GM12864 (cell line): ENCODE measurements at regions not wholly inside any gene's neighbourhood (a gene's known extent, or its start where the extent isn't known, plus 50 kb on each side); places are given as distances from the start of the nearest gene placed in this dataset.
"Not testable (repeated sequence)": the region's sequence is repeated elsewhere in the genome, so short reads cannot be mapped to it uniquely, and the experiment has no call there.

Experiments
- DNase-seq: peaks from one replicate; pipeline ENCODE4 v3.0.0-alpha.2; 2011; ENCODE audit warnings: low read depth
- H3K4me3 ChIP-seq: 2 replicates; pipeline ENCODE4 v1.5.1; 2011; ENCODE audit warnings: mild to moderate bottlenecking, low read depth, low read length, control low read depth
- TF ChIP-seq, protein P1 (sequence below): IDR thresholded peaks from 2 replicates; pipeline ENCODE4 v1.5.1; 2011; ENCODE audit warnings: low read depth, mild to moderate bottlenecking, moderate library complexity, low read length, control low read depth, inconsistent platforms; ENCODE audit errors: missing control alignments

DNA sequence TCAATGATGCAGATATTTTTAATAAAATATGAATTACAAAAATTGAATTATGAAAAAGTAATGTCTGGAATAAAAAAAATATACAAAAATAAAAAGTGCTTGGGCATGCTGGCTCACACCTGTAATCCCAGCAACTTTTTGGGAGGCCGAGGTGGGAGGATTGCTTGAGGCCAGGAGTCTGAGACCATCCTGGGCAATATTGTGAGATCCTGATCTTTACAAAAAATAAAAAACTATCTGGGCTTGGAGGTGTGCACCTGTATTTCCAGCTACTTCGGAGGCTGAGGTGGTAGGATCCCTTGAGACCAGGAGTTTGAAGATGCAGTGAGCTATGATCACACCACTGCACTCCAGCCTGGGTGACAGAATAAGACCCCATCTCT lies 141.8 kb downstream of the NPIPB5 start:
- no peak for DNase-seq
- no peak overlapping the region for H3K4me3 ChIP-seq
- TF ChIP-seq, protein P1, sequence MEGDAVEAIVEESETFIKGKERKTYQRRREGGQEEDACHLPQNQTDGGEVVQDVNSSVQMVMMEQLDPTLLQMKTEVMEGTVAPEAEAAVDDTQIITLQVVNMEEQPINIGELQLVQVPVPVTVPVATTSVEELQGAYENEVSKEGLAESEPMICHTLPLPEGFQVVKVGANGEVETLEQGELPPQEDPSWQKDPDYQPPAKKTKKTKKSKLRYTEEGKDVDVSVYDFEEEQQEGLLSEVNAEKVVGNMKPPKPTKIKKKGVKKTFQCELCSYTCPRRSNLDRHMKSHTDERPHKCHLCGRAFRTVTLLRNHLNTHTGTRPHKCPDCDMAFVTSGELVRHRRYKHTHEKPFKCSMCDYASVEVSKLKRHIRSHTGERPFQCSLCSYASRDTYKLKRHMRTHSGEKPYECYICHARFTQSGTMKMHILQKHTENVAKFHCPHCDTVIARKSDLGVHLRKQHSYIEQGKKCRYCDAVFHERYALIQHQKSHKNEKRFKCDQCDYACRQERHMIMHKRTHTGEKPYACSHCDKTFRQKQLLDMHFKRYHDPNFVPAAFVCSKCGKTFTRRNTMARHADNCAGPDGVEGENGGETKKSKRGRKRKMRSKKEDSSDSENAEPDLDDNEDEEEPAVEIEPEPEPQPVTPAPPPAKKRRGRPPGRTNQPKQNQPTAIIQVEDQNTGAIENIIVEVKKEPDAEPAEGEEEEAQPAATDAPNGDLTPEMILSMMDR, result no peak

GRCh38 chr16:22653876-22654275 lies 143.2 kb downstream of the NPIPB5 start:
- TF ChIP-seq, protein P1, result no peak
- DNase-seq, result no peak
- no peak overlapping the region for H3K4me3 ChIP-seq

DNA sequence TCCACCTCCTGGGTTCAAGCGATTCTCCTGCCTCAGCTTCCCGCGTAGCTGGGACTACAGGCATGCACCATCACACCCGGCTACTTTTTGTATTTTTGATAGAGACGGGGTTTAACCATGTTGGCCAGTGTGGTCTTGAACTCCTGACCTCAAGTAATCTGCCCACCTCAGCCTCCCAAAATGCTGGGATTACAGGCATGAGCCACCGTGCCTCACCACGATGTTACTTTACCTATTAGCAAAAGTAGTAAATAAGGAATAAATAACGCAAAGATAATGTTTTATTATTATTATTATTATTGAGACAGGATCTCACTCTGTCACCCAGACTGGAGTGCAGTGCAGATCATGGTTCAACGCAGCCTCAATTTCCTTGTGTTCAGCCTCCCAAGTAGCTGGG lies 145.9 kb downstream of the NPIPB5 start:
- H3K4me3 ChIP-seq, DNase-seq: not testable (repeated sequence)

GRCh38 chr16:22659933-22660332 lies 149.2 kb downstream of the NPIPB5 start:
- no peak overlapping the region for H3K4me3 ChIP-seq
- TF ChIP-seq, protein P1, result no peak
- no peak for DNase-seq

DNA sequence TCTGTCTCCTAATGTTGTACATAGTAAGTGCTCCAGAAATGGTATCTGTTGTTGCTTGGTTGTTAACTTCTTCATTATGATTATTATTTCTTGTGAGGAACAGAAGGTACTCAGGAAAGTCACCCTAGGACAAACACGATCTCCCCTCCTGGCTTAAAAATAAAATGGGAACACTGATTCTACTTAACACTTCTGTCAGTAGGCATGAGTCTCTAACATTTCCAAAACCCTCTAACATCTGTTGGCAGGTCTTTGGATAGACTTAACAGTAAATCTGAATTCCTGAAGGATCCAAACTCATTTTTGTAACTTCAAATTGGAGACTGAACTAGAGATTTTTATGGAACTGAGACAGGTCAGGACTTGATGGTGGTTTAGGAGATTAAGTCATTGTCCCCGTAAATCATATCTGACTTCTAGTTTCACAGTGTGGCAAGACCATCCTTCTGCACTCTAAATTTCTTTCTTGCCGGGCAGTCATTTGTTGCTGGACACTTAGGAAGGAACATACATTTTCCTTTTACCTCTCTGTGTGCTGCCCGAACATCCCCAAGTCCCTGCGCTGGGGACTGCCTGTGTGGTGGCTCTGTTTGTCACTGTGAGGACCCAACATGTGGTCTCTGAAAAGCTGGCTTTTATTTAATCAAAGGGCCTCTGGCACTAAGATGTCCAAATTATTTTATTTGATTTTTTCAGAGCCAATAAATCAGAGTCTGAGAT lies 149.9 kb downstream of the NPIPB5 start:
- no peak for DNase-seq
- H3K4me3 ChIP-seq, result no peak overlapping the region
- TF ChIP-seq, protein P1, result no peak

- no peak for DNase-seq
- TF ChIP-seq, protein P1, result no peak
- no peak overlapping the region for H3K4me3 ChIP-seq
Measured at GRCh38 chr16:22661161-22661647, 150.5 kb downstream of the NPIPB5 start.

DNA sequence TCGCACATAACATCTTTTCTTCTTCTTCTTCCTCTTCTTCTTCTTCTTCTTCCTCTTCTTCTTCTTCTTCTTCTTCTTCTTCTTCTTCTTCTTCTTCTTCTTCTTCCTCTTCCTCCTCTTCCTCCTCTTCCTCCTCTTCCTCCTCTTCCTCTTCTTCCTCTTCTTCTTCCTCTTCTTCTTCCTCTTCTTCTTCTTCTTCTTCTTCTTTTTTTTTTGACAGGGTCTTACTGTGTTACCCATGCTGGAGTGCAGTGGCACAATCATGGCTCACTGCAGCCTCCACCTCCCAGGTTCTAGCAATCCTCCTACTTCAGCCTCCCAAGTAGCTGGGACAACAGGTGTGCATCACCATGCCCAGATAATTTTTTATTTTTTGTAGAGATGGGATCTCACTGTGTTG lies 151.0 kb upstream of the HS3ST2 start:
- not testable (repeated sequence) for DNase-seq, H3K4me3 ChIP-seq

DNA sequence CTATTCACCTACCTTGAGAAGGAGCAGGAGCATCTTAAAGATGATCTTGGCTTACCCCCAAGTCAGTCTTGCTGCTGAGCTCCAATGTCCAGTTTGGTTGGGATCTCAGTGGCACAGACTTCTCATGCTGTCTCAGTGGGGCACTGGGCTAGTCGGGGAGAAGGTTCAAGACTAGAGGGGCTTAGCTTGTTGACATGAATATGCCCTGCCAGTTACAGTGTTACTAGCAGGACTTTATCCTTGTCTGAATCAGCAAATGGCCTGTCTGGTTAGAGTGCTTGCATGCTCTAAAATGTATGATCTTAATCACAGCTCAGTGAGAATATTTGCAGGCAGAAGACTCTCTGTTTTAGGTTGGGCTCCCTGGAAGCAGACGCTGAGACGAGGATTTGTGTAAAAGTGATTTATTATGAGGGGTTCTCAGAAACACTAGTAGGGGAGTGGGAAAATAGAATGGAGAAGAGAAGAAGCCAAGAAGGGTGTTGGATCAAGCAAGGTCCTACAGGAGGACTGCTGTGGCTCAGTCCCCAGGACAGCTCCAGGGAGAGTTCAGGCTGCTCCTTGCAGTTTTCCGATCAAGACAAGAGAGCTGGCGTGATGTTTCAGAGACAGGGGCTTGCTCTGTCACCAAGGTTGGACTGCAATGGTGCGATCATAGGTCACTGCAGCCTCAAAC lies 150.4 kb upstream of the HS3ST2 start:
- H3K4me3 ChIP-seq, result no peak overlapping the region
- no peak for DNase-seq
- TF ChIP-seq, protein P1, result no peak
